HEK293T (cell line): ENCODE measurements at regions not wholly inside any gene's neighbourhood (a gene's known extent, or its start where the extent isn't known, plus 50 kb on each side); places are given as distances from the start of the nearest gene placed in this dataset.
A peak's percentile ranks its signal among the peaks of the same experiment; 100 is the strongest.

Source experiments
- CTCF ChIA-PET: fragments of 350-600 bp; formaldehyde crosslinking; extraction: SDS; loops from one replicate; lab custom pipeline; 2021; ENCODE audit warnings: antibody characterized with exemption, inconsistent platforms; lab: Yijun Ruan, JAX
- POLR2A ChIA-PET: fragments of 350-600 bp; formaldehyde crosslinking; extraction: SDS; loops from one replicate; lab custom pipeline; 2020; ENCODE audit warnings: antibody characterized with exemption, inconsistent platforms; lab: Yijun Ruan, JAX
- DNase-seq: peaks from one replicate; pipeline ENCODE4 v3.0.0; 2012; ENCODE audit warnings: mixed read lengths; ENCODE audit errors: extremely low spot score
- ARNT ChIP-seq: fragments of 450-650 bp; IDR thresholded peaks from 2 replicates; pipeline ENCODE4 v1.6.1; 2017; ENCODE audit warnings: mild to moderate bottlenecking
- BHLHE40 ChIP-seq: fragments of 450-650 bp; IDR thresholded peaks from 2 replicates; pipeline ENCODE4 v1.6.1; 2016; ENCODE audit warnings: mild to moderate bottlenecking, moderate library complexity, borderline replicate concordance
- CTBP1 ChIP-seq: fragments of 450-650 bp; IDR thresholded peaks from 2 replicates; pipeline ENCODE4 v1.6.1; 2016; ENCODE audit warnings: borderline replicate concordance
- ELF4 ChIP-seq: fragments of 450-650 bp; IDR thresholded peaks from 2 replicates; pipeline ENCODE4 v1.6.1; 2017; ENCODE audit warnings: antibody characterized with exemption
- FOXA1 ChIP-seq: fragments of 450-650 bp; IDR thresholded peaks from 2 replicates; pipeline ENCODE4 v1.6.1; 2016; ENCODE audit warnings: mild to moderate bottlenecking
- FOXK2 ChIP-seq: fragments of 450-650 bp; IDR thresholded peaks from 2 replicates; pipeline ENCODE4 v1.6.1; 2016; ENCODE audit warnings: mild to moderate bottlenecking
- FOXM1 ChIP-seq: fragments of 450-650 bp; IDR thresholded peaks from 2 replicates; pipeline ENCODE4 v1.6.1; 2017; ENCODE audit warnings: mild to moderate bottlenecking, borderline replicate concordance
- HDGF ChIP-seq: fragments of 450-650 bp; IDR thresholded peaks from 2 replicates; pipeline ENCODE4 v1.6.1; 2017; ENCODE audit warnings: antibody characterized with exemption, borderline replicate concordance
- L3MBTL2 ChIP-seq: fragments of 450-650 bp; conservative IDR thresholded peaks from 2 replicates; pipeline ENCODE4 v1.6.1; 2016; ENCODE audit warnings: mild to moderate bottlenecking
- LEF1 ChIP-seq: fragments of 450-650 bp; IDR thresholded peaks from 2 replicates; pipeline ENCODE4 v1.6.1; 2017; ENCODE audit warnings: mild to moderate bottlenecking, borderline replicate concordance
- NFRKB ChIP-seq: fragments of 450-650 bp; IDR thresholded peaks from 2 replicates; pipeline ENCODE4 v1.6.1; 2016; ENCODE audit warnings: mild to moderate bottlenecking, moderate library complexity
- PKNOX1 ChIP-seq: fragments of 450-650 bp; IDR thresholded peaks from 2 replicates; pipeline ENCODE4 v1.6.1; 2016
- SP1 ChIP-seq: fragments of 450-650 bp; IDR thresholded peaks from 2 replicates; pipeline ENCODE4 v1.6.1; 2017
- SUZ12 ChIP-seq: fragments of 450-650 bp; IDR thresholded peaks from 2 replicates; pipeline ENCODE4 v1.6.1; 2016; ENCODE audit warnings: mild to moderate bottlenecking
- TARDBP ChIP-seq: fragments of 450-650 bp; IDR thresholded peaks from 2 replicates; pipeline ENCODE4 v1.6.1; 2016
- ZNF384 ChIP-seq: fragments of 450-650 bp; IDR thresholded peaks from 2 replicates; pipeline ENCODE4 v1.6.1; 2016

- CTCF ChIA-PET: no interaction called here
- peak; percentile 76 for TF ChIP-seq PKNOX1
- TF ChIP-seq ARNT: no peak
- POLR2A ChIA-PET: interaction anchor here (1.7 kb wide), 1 partner anchor 21 kb away, joined by 3 read pairs; no protein-coding TSS in a partner anchor
These were observed 489.0 kb downstream of the KCNJ2 start for GRCh38 chr17:70658317-70658716.

GRCh38 chr17:70658840-70659239, 489.5 kb downstream of the KCNJ2 start:
- ChIA-PET POLR2A (interaction anchor here (1.7 kb wide), 1 partner anchor 20 kb away, joined by 3 read pairs; no protein-coding TSS in a partner anchor), CTCF (interaction anchor here (0.6 kb wide), 1 partner anchor 1050 kb away, joined by 3 read pairs; no protein-coding TSS in a partner anchor)
- no peak for DNase-seq
- TF ChIP-seq SP1 (no peak), PKNOX1 (peak; percentile 90)

More at GRCh38 chr17:70658317-70658716, 489.0 kb downstream of the KCNJ2 start:
- DNase-seq: no peak

DNA sequence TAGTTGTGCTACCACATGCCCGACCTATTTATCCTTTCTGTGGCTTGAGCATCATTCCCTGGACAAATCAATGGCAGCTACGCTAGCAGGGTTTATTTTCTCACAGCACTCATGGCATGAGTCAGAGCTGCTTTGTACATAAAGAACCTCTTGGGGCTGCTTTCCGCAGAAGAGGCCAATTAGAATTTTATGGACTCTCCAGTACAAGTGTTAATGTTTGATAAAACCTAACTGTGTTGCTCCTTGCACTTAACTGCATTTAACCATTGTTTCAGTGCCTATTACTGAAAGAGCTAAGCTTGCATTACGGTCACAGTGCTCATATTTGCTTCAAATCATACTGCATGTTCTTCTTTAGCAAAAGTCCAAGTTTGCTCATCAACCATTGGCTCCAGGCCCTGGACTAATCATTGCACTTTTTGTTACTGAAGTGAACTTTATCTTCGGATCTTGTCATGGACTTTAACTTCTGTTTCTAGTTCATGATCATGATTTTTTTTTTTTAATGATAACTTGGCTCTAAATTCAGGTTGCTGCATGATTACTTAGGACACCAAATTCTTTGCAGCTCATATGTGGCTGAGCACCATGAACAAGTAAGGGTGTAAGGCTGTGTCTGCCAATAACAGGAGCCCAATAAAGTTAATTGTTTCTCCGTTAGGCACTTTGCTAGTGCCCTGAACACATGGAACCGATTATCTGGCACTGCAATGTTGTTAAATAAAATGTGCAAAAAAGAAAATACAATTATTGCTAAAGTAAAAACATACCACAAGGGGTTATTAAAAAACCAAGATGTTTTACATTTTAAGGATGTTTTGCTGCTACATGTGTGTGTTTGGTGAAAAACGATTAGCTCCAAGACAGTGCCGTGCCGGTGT, 492.2 kb downstream of the KCNJ2 start:
- ChIA-PET CTCF (interaction anchor here (0.9 kb wide), 1 partner anchor 17 kb away, joined by 3 read pairs; no protein-coding TSS in a partner anchor), POLR2A (no interaction called here)
- TF ChIP-seq NFRKB (no peak), L3MBTL2 (0 out of 2 replicates have a peak, but pooled peaks have one; percentile 53)
- peak; percentile 40 for DNase-seq

DNA sequence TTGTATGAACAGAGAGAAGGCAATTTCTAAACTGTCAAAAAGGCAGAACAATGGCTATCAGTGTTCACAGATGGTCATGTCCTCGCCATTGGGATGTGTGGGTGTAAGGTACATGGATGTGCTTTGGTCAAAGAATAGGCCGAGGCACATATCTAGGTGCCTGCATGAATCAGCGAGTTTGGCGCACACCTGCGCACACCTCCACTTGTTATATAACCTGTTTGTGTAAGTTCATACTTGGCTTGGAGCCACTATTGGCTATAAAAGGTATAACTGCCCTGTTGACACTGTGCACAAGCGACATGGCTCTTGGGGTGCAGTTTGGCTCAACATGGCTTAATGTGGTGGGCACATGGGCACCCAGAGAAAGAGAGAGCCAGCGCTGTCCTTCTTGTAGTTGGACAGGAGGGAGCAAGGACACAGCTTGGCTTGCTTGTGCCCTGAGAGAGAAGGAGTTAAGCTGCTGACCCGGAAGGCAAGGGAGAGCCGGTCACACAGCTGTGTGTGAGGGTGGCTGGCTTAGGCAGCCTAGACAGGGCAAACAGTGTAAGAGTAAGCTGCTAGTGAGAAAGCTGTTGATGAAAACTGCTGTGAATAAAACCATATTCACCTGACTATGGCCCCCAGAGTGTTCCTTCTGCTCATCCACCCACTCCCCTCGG, 499.1 kb downstream of the KCNJ2 start:
- DNase-seq: no peak
- CTCF ChIA-PET: no interaction called here
- TF ChIP-seq ARNT (no peak), FOXK2 (no peak), SP1 (no peak), BHLHE40 (no peak), LEF1 (no peak), L3MBTL2 (no peak), ZNF384 (no peak)
- POLR2A ChIA-PET: no interaction called here

- TF ChIP-seq SP1 (no peak), L3MBTL2 (no peak), ELF4 (no peak), FOXA1 (no peak), LEF1 (no peak), FOXK2 (no peak), NFRKB (no peak), SUZ12 (no peak)
- CTCF ChIA-PET: no interaction called here
- DNase-seq: no peak
- POLR2A ChIA-PET: no interaction called here
These were observed 499.8 kb downstream of the KCNJ2 start for GRCh38 chr17:70668938-70669778.

- DNase-seq: no peak
- ChIA-PET CTCF (no interaction called here), POLR2A (no interaction called here)
- no peak for TF ChIP-seq CTBP1
- no peak for TF ChIP-seq PKNOX1
- TF ChIP-seq SP1: no peak
- TF ChIP-seq ARNT: no peak
- no peak for TF ChIP-seq FOXA1
- no peak for TF ChIP-seq FOXM1
- no peak for TF ChIP-seq FOXK2
- TF ChIP-seq ELF4: no peak
- no peak for TF ChIP-seq BHLHE40
- TF ChIP-seq L3MBTL2: no peak
- no peak for TF ChIP-seq NFRKB
- TF ChIP-seq TARDBP: no peak
- TF ChIP-seq ZNF384: no peak
- no peak for TF ChIP-seq SUZ12
- TF ChIP-seq HDGF: no peak
- TF ChIP-seq LEF1: no peak
These were observed 504.7 kb downstream of the KCNJ2 start for GRCh38 chr17:70674061-70674460.
